SK-N-SH treated with all-trans-retinoic acid at 6 μM for 48 hours (cell line): ENCODE measurements at regions not wholly inside any gene's neighbourhood (a gene's known extent, or its start where the extent isn't known, plus 50 kb on each side); places are given as distances from the start of the nearest gene placed in this dataset.

Source experiments
- ATAC-seq: fragments of 200-7000 bp; cut with Tn5 transposase; 3 replicates; pipeline ENCODE4 v1.9.1; 2020; ENCODE audit warnings: mild to moderate bottlenecking, moderate library complexity
- ARNTL ChIP-seq: fragments of 450-650 bp; formaldehyde crosslinking; IDR thresholded peaks from 2 replicates; pipeline ENCODE4 v1.5.0; 2020; ENCODE audit warnings: low read depth, mild to moderate bottlenecking, moderate library complexity, borderline replicate concordance
- BACH2 ChIP-seq: fragments of 250-450 bp; sonication (Bioruptor Pico); IDR thresholded peaks from 2 replicates; pipeline ENCODE4 v1.9.0; 2021; ENCODE audit warnings: mild to moderate bottlenecking, borderline replicate concordance
- CSDC2 ChIP-seq: fragments of 250-450 bp; sonication (Bioruptor Pico); IDR thresholded peaks from 2 replicates; pipeline ENCODE4 v1.5.0; 2020; ENCODE audit warnings: mild to moderate bottlenecking, moderate library complexity
- CSRNP3 ChIP-seq: fragments of 250-450 bp; sonication (Bioruptor Pico); IDR thresholded peaks from 2 replicates; pipeline ENCODE4 v1.5.1; 2021; ENCODE audit warnings: mild to moderate bottlenecking, moderate library complexity
- ESRRG ChIP-seq: fragments of 250-450 bp; sonication (Bioruptor Pico); IDR thresholded peaks from 2 replicates; pipeline ENCODE4 v1.6.1; 2021; ENCODE audit warnings: mild to moderate bottlenecking
- GLIS3 ChIP-seq: fragments of 250-450 bp; sonication (Bioruptor Pico); IDR thresholded peaks from 2 replicates; pipeline ENCODE4 v1.5.0; 2020; ENCODE audit warnings: mild to moderate bottlenecking, moderate library complexity
- ISL1 ChIP-seq: fragments of 250-450 bp; sonication (Bioruptor Pico); IDR thresholded peaks from 2 replicates; pipeline ENCODE4 v2.1.2; 2022; ENCODE audit warnings: mild to moderate bottlenecking, moderate library complexity
- OSR1 ChIP-seq: fragments of 250-450 bp; sonication (Bioruptor Pico); IDR thresholded peaks from 2 replicates; pipeline ENCODE4 v1.8.0; 2022; ENCODE audit warnings: moderate library complexity, mild to moderate bottlenecking, inconsistent platforms
- PATZ1 ChIP-seq: fragments of 250-450 bp; sonication (Bioruptor Pico); IDR thresholded peaks from 2 replicates; pipeline ENCODE4 v1.8.0; 2020; ENCODE audit warnings: mild to moderate bottlenecking, moderate library complexity, borderline replicate concordance
- POU6F1 ChIP-seq: fragments of 250-450 bp; sonication (Bioruptor Pico); IDR thresholded peaks from 2 replicates; pipeline ENCODE4 v1.8.0; 2021; ENCODE audit warnings: low read depth, mild to moderate bottlenecking, moderate library complexity, borderline replicate concordance
- PPARA ChIP-seq: fragments of 250-450 bp; sonication (Bioruptor Pico); IDR thresholded peaks from 2 replicates; pipeline ENCODE4 v1.5.0; 2020; ENCODE audit warnings: mild to moderate bottlenecking, borderline replicate concordance
- RARB ChIP-seq: fragments of 250-450 bp; sonication (Bioruptor Pico); IDR thresholded peaks from 2 replicates; pipeline ENCODE4 v1.8.0; 2021; ENCODE audit warnings: mild to moderate bottlenecking, moderate library complexity
- SNAI2 ChIP-seq: fragments of 250-450 bp; sonication (Bioruptor Pico); IDR thresholded peaks from 2 replicates; pipeline ENCODE4 v1.5.0; 2020; ENCODE audit warnings: mild to moderate bottlenecking, moderate library complexity
- TCF4 ChIP-seq: fragments of 250-450 bp; sonication (Bioruptor Pico); IDR thresholded peaks from 2 replicates; pipeline ENCODE4 v1.8.0; 2021; ENCODE audit warnings: mild to moderate bottlenecking, moderate library complexity, borderline replicate concordance
- TOX ChIP-seq: fragments of 250-450 bp; sonication (Bioruptor Pico); IDR thresholded peaks from 2 replicates; pipeline ENCODE4 v1.8.0; 2021; ENCODE audit warnings: mild to moderate bottlenecking, moderate library complexity, borderline replicate concordance
- ZC3H10 ChIP-seq: fragments of 250-450 bp; sonication (Bioruptor Pico); IDR thresholded peaks from 2 replicates; pipeline ENCODE4 v1.5.1; 2021; ENCODE audit warnings: mild to moderate bottlenecking, moderate library complexity
- ZFP3 ChIP-seq: fragments of 250-450 bp; sonication (Bioruptor Pico); IDR thresholded peaks from 2 replicates; pipeline ENCODE4 v1.5.0; 2020; ENCODE audit warnings: mild to moderate bottlenecking, moderate library complexity
- ZFP30 ChIP-seq: fragments of 450-650 bp; formaldehyde crosslinking; IDR thresholded peaks from 2 replicates; pipeline ENCODE4 v1.5.0; 2022; ENCODE audit warnings: mild to moderate bottlenecking, moderate library complexity
- ZNF565 ChIP-seq: fragments of 450-650 bp; formaldehyde crosslinking; conservative IDR thresholded peaks from 2 replicates; pipeline ENCODE4 v1.5.0; 2020; ENCODE audit warnings: low read depth, mild to moderate bottlenecking, moderate library complexity
- ZNF70 ChIP-seq: fragments of 450-650 bp; formaldehyde crosslinking; IDR thresholded peaks from 2 replicates; pipeline ENCODE4 v1.5.0; 2020; ENCODE audit warnings: mild to moderate bottlenecking, moderate library complexity
- ZNF8 ChIP-seq: fragments of 450-650 bp; formaldehyde crosslinking; IDR thresholded peaks from 2 replicates; pipeline ENCODE4 v1.5.0; 2020; ENCODE audit warnings: mild to moderate bottlenecking, moderate library complexity

- TF ChIP-seq ZNF8 (CRISPR knock-in tag) (no peak), GLIS3 (CRISPR knock-in tag) (no peak), ZNF70 (CRISPR knock-in tag) (no peak)
- ATAC-seq, result no peak
These were observed 60.2 kb upstream of the ZFP64 start for GRCh38 chr20:52251827-52252226.

- TF ChIP-seq PPARA (CRISPR knock-in tag) (no peak), CSDC2 (CRISPR knock-in tag) (no peak), ZFP3 (CRISPR knock-in tag) (no peak), SNAI2 (CRISPR knock-in tag) (no peak), ZC3H10 (CRISPR knock-in tag) (no peak), RARB (CRISPR knock-in tag) (no peak), ARNTL (CRISPR knock-in tag) (no peak), CSRNP3 (no peak), POU6F1 (CRISPR knock-in tag) (no peak), ZNF565 (CRISPR knock-in tag) (no peak), ZFP30 (no peak), TOX (CRISPR knock-in tag) (no peak), ZNF70 (CRISPR knock-in tag) (no peak), BACH2 (CRISPR knock-in tag) (no peak), ISL1 (CRISPR knock-in tag) (no peak), OSR1 (CRISPR knock-in tag) (no peak), GLIS3 (CRISPR knock-in tag) (no peak)
- TF ChIP-seq, all 23 proteins: peak for 0
- no peak for ATAC-seq
These were observed 59.6 kb upstream of the ZFP64 start for GRCh38 chr20:52251136-52251700.

GRCh38 chr20:52247548-52247947 lies 56.0 kb upstream of the ZFP64 start:
- TF ChIP-seq ESRRG (CRISPR knock-in tag), result no peak
- TF ChIP-seq PATZ1 (CRISPR knock-in tag), result no peak
- TF ChIP-seq GLIS3 (CRISPR knock-in tag), result no peak
- no peak for TF ChIP-seq ZC3H10 (CRISPR knock-in tag)
- no peak for TF ChIP-seq ISL1 (CRISPR knock-in tag)
- no peak for ATAC-seq

- no peak for ATAC-seq
- TF ChIP-seq RARB (CRISPR knock-in tag) (no peak), ARNTL (CRISPR knock-in tag) (no peak), TOX (CRISPR knock-in tag) (no peak), TCF4 (CRISPR knock-in tag) (no peak), CSDC2 (CRISPR knock-in tag) (no peak), ZC3H10 (CRISPR knock-in tag) (no peak), SNAI2 (CRISPR knock-in tag) (no peak), PATZ1 (CRISPR knock-in tag) (no peak), ZFP3 (CRISPR knock-in tag) (no peak)
These were observed 54.8 kb upstream of the ZFP64 start for GRCh38 chr20:52246366-52246765.
